ENCODE measurements at regions not wholly inside any gene's neighbourhood (a gene's known extent, or its start where the extent isn't known, plus 50 kb on each side); places are given as distances from the start of the nearest gene placed in this dataset.

DNA sequence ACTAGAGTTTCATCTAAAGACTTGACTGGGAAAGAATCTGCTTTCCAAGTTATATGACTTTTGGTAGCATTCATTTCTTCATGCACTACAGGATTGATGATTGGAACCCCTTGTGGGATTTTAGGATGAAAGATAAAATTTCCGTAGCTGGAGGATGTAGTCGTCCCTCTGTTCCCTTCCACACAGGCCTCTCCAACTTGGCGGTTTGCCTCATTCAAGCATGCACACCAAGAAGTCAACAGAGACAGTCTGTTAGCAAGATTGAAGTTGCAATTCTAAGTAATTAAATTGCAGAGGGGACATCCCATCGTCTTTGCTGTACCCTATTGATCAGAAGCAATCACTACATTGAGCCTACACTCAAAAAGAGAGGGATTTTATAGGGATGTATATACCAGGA lies 777.4 kb upstream of the HS3ST1 start:
- DNase-seq: no peak
- no peaks in the 10 kb centered on the region for H3K36me3 ChIP-seq (replicated peaks)
- TF ChIP-seq CTCF (IDR thresholded peaks at IDR 0.05; ENCODE audit: low read depth, low read length, missing control alignments): no peak
- no peaks in the 10 kb centered on the region for H3K27me3 ChIP-seq (replicated peaks)
- H3K4me3 ChIP-seq (ENCODE audit: low read depth, low read length): no peak overlapping the region
- in situ Hi-C loops (cut with HindIII; ENCODE audit: low pct_ligation_motif_present, low sequenced_read_pairs): no loop called here
- H3K27ac ChIP-seq: no peak overlapping the region

- Histone ChIP-seq H3K36me3 (replicated peaks) (no peaks in the 10 kb centered on the region), H3K27ac (no peak overlapping the region), H3K4me3 (ENCODE audit: low read depth, low read length) (no peak overlapping the region), H3K27me3 (replicated peaks) (no peaks in the 10 kb centered on the region)
- DNase-seq: no peak
- in situ Hi-C loops (cut with HindIII; ENCODE audit: low pct_ligation_motif_present, low sequenced_read_pairs): no loop called here
- no peak for TF ChIP-seq CTCF (IDR thresholded peaks at IDR 0.05; ENCODE audit: low read depth, low read length, missing control alignments)
These were observed 775.3 kb upstream of the HS3ST1 start for GRCh38 chr4:12203945-12204344.

GRCh38 chr4:12200226-12200625 lies 771.5 kb upstream of the HS3ST1 start:
- H3K4me3 ChIP-seq (ENCODE audit: low read depth, low read length): no peak overlapping the region
- no peak for DNase-seq
- in situ Hi-C loops (cut with HindIII; ENCODE audit: low pct_ligation_motif_present, low sequenced_read_pairs): no loop called here
- TF ChIP-seq CTCF (IDR thresholded peaks at IDR 0.05; ENCODE audit: low read depth, low read length, missing control alignments): no peak
- H3K27me3 ChIP-seq (replicated peaks): no peaks in the 10 kb centered on the region
- no peak overlapping the region for H3K27ac ChIP-seq
- no peaks in the 10 kb centered on the region for H3K36me3 ChIP-seq (replicated peaks)

DNA sequence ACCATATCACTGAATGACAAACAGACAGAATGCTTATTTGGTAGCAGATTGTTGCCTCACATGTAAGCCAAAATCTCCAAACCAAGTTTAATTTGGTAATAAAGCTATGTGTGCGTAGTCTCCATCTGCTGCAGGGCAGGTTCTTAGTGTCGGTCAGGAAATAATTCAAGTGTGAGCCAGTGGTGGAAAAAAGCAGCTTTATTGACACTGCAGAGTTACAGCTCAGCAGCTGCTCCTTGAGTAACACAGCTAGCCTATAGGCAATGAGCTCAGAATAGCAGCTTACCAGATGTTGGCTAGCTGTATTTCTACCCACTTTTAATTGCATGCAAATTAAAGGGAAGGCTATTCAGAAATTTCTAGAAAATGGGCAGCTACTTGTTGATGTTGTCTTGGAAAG lies 757.8 kb upstream of the HS3ST1 start:
- no peak for DNase-seq
- in situ Hi-C loops (cut with HindIII; ENCODE audit: low pct_ligation_motif_present, low sequenced_read_pairs): no loop called here
- TF ChIP-seq CTCF (IDR thresholded peaks at IDR 0.05; ENCODE audit: low read depth, low read length, missing control alignments): no peak

GRCh38 chr4:12178614-12179610 lies 750.2 kb upstream of the HS3ST1 start:
- TF ChIP-seq CTCF (IDR thresholded peaks at IDR 0.05; ENCODE audit: low read depth, low read length, missing control alignments): no peak
- H3K36me3 ChIP-seq (replicated peaks): no peaks in the 10 kb centered on the region
- H3K27ac ChIP-seq: no peak overlapping the region
- no peaks in the 10 kb centered on the region for H3K27me3 ChIP-seq (replicated peaks)
- no peak overlapping the region for H3K4me3 ChIP-seq (ENCODE audit: low read depth, low read length)
- DNase-seq: no peak
- in situ Hi-C loops (cut with HindIII; ENCODE audit: low pct_ligation_motif_present, low sequenced_read_pairs): no loop called here

More for the DNA sequence above, 757.8 kb upstream of the HS3ST1 start:
- Histone ChIP-seq H3K27ac (no peak overlapping the region), H3K36me3 (replicated peaks) (no peaks in the 10 kb centered on the region), H3K4me3 (ENCODE audit: low read depth, low read length) (no peak overlapping the region), H3K27me3 (replicated peaks) (no peaks in the 10 kb centered on the region)
